K562 (cell line): ENCODE measurements at regions not wholly inside any gene's neighbourhood (a gene's known extent, or its start where the extent isn't known, plus 50 kb on each side); places are given as distances from the start of the nearest gene placed in this dataset.

Source experiments
- ATAC-seq: fragments of 200-7000 bp; cut with Tn5 transposase; 3 replicates; pipeline ENCODE4 v1.9.1; 2020; ENCODE audit warnings: moderate library complexity
- BruUV-seq: library from RNA; stranded (reverse); fragments of 400-500 nt; replicated peaks from 2 replicates; lab custom pipeline; 2021; lab: Mats Ljungman, UMichigan
- CTCF ChIA-PET: fragments of 300-600 bp; formaldehyde crosslinking; extraction: SDS; loops from one replicate; lab custom pipeline; 2021; ENCODE audit warnings: low intra/inter-chr PET ratio; lab: Yijun Ruan, JAX
- POLR2A ChIA-PET: fragments of 300-600, 350-650 bp; sonication (Branson Sonifier 250); formaldehyde crosslinking; extraction: SDS; loops from one replicate; lab custom pipeline; 2021; ENCODE audit warnings: antibody characterized with exemption, inconsistent platforms; lab: Yijun Ruan, JAX
- DNase-seq, 4 experiments: peaks; one replicate each; pipeline versions ENCODE4 v3.0.0 to v3.0.0-alpha.2; 2011 to 2018; ENCODE audit warnings: low spot score in 3 of 4, mixed read lengths in 3 of 4; ENCODE audit errors: extremely low read depth in 1 of 4
- FAIRE-seq: peaks from 2 replicates; lab custom pipeline; 2011; peaks lifted over from hg19 to GRCh38; lab: Jason Lieb, UNC
- H2AFZ ChIP-seq: 2 replicates; pipeline ENCODE4 v1.6.0; 2011; ENCODE audit warnings: low read depth, low read length, control low read depth, inconsistent platforms
- H3K27ac ChIP-seq: fragments of 200-600 bp; 3 replicates; pipeline ENCODE4 v1.8.0; 2011; ENCODE audit warnings: low read depth, mild to moderate bottlenecking, control low read depth, inconsistent platforms, low read length, moderate library complexity, mixed read lengths; ENCODE audit errors: extremely low read depth
- H3K27me3 ChIP-seq, 2 experiments: fragments of 300-600 bp in 1 of 2; 2 replicates in 1 of 2; 3 replicates in 1 of 2; pipeline versions ENCODE4 v1.6.0 to v1.8.0; 2011; ENCODE audit warnings: inconsistent platforms in 2 of 2, low read length in 2 of 2, mild to moderate bottlenecking in 1 of 2, mixed read lengths in 1 of 2, moderate library complexity in 1 of 2; ENCODE audit not compliant: control insufficient read depth in 2 of 2, insufficient read depth in 2 of 2
- H3K36me3 ChIP-seq: fragments of 300-600 bp; 3 replicates; pipeline ENCODE4 v1.8.0; 2011; ENCODE audit warnings: mild to moderate bottlenecking, low read length, inconsistent platforms; ENCODE audit not compliant: control insufficient read depth, insufficient read depth
- H3K4me1 ChIP-seq, 2 experiments: fragments of 200-600 bp in 1 of 2; replicated peaks in 1 of 2; 2 replicates in 1 of 2; 3 replicates in 1 of 2; pipeline versions ENCODE4 v1.5.1 to v1.8.0; 2011; ENCODE audit warnings: inconsistent platforms in 2 of 2, low read length in 2 of 2, mild to moderate bottlenecking in 1 of 2, mixed read lengths in 1 of 2, moderate library complexity in 1 of 2; ENCODE audit not compliant: control insufficient read depth in 2 of 2, insufficient read depth in 2 of 2
- H3K4me2 ChIP-seq: 2 replicates; pipeline ENCODE4 v1.6.1; 2011; ENCODE audit warnings: low read length, control low read depth, inconsistent platforms, mixed read lengths; ENCODE audit not compliant: insufficient read depth
- H3K4me3 ChIP-seq: fragments of 200-600 bp; sonication (generic), shearing (Covaris generic); 2 replicates; pipeline ENCODE4 v1.5.1; 2016; ENCODE audit warnings: control low read depth, inconsistent platforms
- H3K79me2 ChIP-seq: fragments of 200-600 bp; 3 replicates; pipeline ENCODE4 v1.8.0; 2011; ENCODE audit warnings: low read length, inconsistent platforms; ENCODE audit not compliant: control insufficient read depth, insufficient read depth
- H3K9ac ChIP-seq, 2 experiments: 2 replicates each; pipeline versions ENCODE4 v1.6.0 to v1.6.1; 2011; ENCODE audit warnings: low read depth in 2 of 2, low read length in 2 of 2, control low read depth in 1 of 2, inconsistent platforms in 1 of 2, mild to moderate bottlenecking in 1 of 2, mixed read lengths in 1 of 2; ENCODE audit not compliant: insufficient read depth in 1 of 2
- H3K9me1 ChIP-seq: one replicate; pipeline ENCODE4 v1.6.0; 2011; ENCODE audit warnings: inconsistent platforms, mild to moderate bottlenecking, low read length, moderate library complexity; ENCODE audit not compliant: control insufficient read depth, insufficient read depth
- H3K9me3 ChIP-seq: replicated peaks from 2 replicates; pipeline ENCODE4 v1.5.1; 2011; ENCODE audit warnings: low read depth, low read length, inconsistent platforms; ENCODE audit not compliant: control insufficient read depth, insufficient read depth
- H4K20me1 ChIP-seq: replicated peaks from 2 replicates; pipeline ENCODE4 v1.6.1; 2011; ENCODE audit warnings: low read length, inconsistent platforms, mixed read lengths; ENCODE audit not compliant: control insufficient read depth, insufficient read depth
- ATF7 ChIP-seq: fragments of 450-650 bp; IDR thresholded peaks from 2 replicates; pipeline ENCODE4 v1.7.1; 2014; ENCODE audit warnings: mild to moderate bottlenecking, moderate library complexity
- HCFC1 ChIP-seq: IDR thresholded peaks from 2 replicates; pipeline ENCODE4 v1.6.1; 2012; ENCODE audit warnings: low read depth, low read length, improper control_type of control experiment
- HDGF ChIP-seq: fragments of 450-650 bp; IDR thresholded peaks from 2 replicates; pipeline ENCODE4 v1.6.1; 2016
- HEY1 ChIP-seq: fragments of 250-450 bp; sonication (Bioruptor Pico); IDR thresholded peaks from 2 replicates; pipeline ENCODE4 v1.5.0; 2020; ENCODE audit warnings: mild to moderate bottlenecking, moderate library complexity, borderline replicate concordance
- KLF1 ChIP-seq: fragments of 450-650 bp; IDR thresholded peaks from 2 replicates; pipeline ENCODE4 v1.6.1; 2016; ENCODE audit warnings: missing genetic modification characterization, missing compliant biosample characterization
- POLR2B ChIP-seq: fragments of 450-650 bp; IDR thresholded peaks from 2 replicates; pipeline ENCODE4 v1.6.1; 2018; ENCODE audit warnings: low read depth; ENCODE audit not compliant: partially characterized antibody
- PRPF4 ChIP-seq: fragments of 200-400 bp; formaldehyde crosslinking; IDR thresholded peaks from one replicate; pipeline ENCODE4 v1.6.1; 2017; ENCODE audit warnings: low read length, low read depth, mild to moderate bottlenecking; ENCODE audit not compliant: insufficient read depth, poor library complexity, severe bottlenecking
- SMAD4 ChIP-seq: fragments of 250-450 bp; sonication (Bioruptor Pico); conservative IDR thresholded peaks from 2 replicates; pipeline ENCODE4 v1.8.0; 2021; ENCODE audit warnings: inconsistent platforms, mild to moderate bottlenecking, moderate library complexity
- SMARCE1 ChIP-seq: fragments of 450-650 bp; IDR thresholded peaks from 2 replicates; pipeline ENCODE4 v1.7.1; 2016; ENCODE audit warnings: mild to moderate bottlenecking
- TCF7L2 ChIP-seq: fragments of 150-350 bp; IDR thresholded peaks from 2 replicates; pipeline ENCODE4 v1.6.1; 2016; ENCODE audit warnings: low read depth, mild to moderate bottlenecking, low read length, moderate library complexity
- TOE1 ChIP-seq, 2 experiments: fragments of 450-650 bp in 1 of 2; sonication (generic) in 1 of 2; formaldehyde crosslinking in 1 of 2; IDR thresholded peaks; 2 replicates each; pipeline versions ENCODE4 v1.7.1 to v1.8.0; 2016 to 2022; ENCODE audit warnings: borderline replicate concordance in 2 of 2, mild to moderate bottlenecking in 2 of 2, antibody characterized with exemption in 1 of 2, inconsistent platforms in 1 of 2, low read depth in 1 of 2, missing genetic modification reagents in 1 of 2, moderate library complexity in 1 of 2
- ZBTB8A ChIP-seq: fragments of 450-650 bp; IDR thresholded peaks from 2 replicates; pipeline ENCODE4 v1.6.1; 2018; ENCODE audit warnings: mild to moderate bottlenecking, moderate library complexity; ENCODE audit not compliant: partially characterized antibody
- ZNF146 ChIP-seq: IDR thresholded peaks from one replicate; pipeline ENCODE4 v1.6.1; 2018; ENCODE audit warnings: missing compliant biosample characterization; ENCODE audit not compliant: unreplicated experiment
- ZNF316 ChIP-seq: fragments of 450-650 bp; IDR thresholded peaks from 2 replicates; pipeline ENCODE4 v1.6.1; 2016
- ZNF561 ChIP-seq: fragments of 450-650 bp; formaldehyde crosslinking; conservative IDR thresholded peaks from 2 replicates; pipeline ENCODE4 v1.4.0; 2020; ENCODE audit warnings: mild to moderate bottlenecking, moderate library complexity
- ZNF764 ChIP-seq: fragments of 250-450 bp; sonication (Bioruptor Pico); IDR thresholded peaks from 2 replicates; pipeline ENCODE4 v1.4.0; 2020; ENCODE audit warnings: low read depth, mild to moderate bottlenecking, moderate library complexity
- WGBS: fragments of 100-300 bp; shearing (Covaris generic); methylation state at CpG from one replicate; pipeline ENCODE4 v1.1.6; 2016; ENCODE audit warnings: low coverage, mixed read lengths; ENCODE audit not compliant: insufficient coverage; ENCODE audit errors: missing lambda C conversion rate; 5-methylcytosine and 5-hydroxymethylcytosine counted together
- in situ Hi-C: fragments of 300-500 bp; cut with MboI; formaldehyde crosslinking; loops from 4 replicates; pipeline ENCODE4 v1.15.0; 2018; ENCODE audit warnings: inconsistent platforms, mixed read lengths
- intact Hi-C: fragments of 100-400 bp; cut with micrococcal nuclease; formaldehyde crosslinking; loops from 2 replicates; pipeline ENCODE4 v1.14.2; 2022
- TF ChIP-seq, protein P1 (sequence below), 2 experiments: fragments of 150-350 bp in 1 of 2; IDR thresholded peaks; 2 replicates each; pipeline ENCODE4 v1.6.1; 2012 to 2016; ENCODE audit warnings: low read depth in 2 of 2, low read length in 2 of 2, mild to moderate bottlenecking in 1 of 2, moderate library complexity in 1 of 2
- TF ChIP-seq, protein P2 (sequence below): fragments of 450-650 bp; formaldehyde crosslinking; IDR thresholded peaks from 2 replicates; pipeline ENCODE4 v1.4.0; 2020; ENCODE audit warnings: mild to moderate bottlenecking, mixed read lengths
- TF ChIP-seq, protein P3 (sequence below): sonication (generic); formaldehyde crosslinking; IDR thresholded peaks from 2 replicates; pipeline ENCODE4 v1.8.0; 2022; ENCODE audit warnings: mild to moderate bottlenecking, missing genetic modification reagents

DNA sequence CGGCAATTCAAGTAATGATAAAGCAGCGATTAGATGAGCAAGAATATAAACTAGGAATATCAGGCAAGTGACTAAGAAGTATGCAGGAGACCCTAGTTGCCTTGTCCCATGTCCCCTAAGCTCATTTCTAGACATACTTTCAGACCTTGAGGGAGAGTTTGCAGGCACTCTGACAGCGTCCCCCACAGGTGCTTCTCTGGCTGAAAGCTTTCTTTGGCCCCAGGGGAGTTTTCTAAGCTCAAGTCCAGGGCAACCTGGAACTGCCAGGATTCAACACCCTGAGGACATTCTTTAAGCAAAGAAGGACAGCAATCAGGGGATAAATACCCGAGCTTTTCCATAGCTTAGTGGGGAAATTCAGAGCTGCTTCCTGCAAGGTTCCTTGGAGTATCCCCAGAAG, 308.1 kb upstream of the CHST9 start:
- H3K4me2 ChIP-seq = no peak overlapping the region
- ChIA-PET CTCF (no interaction called here), POLR2A (no interaction called here)
- no peaks in the 10 kb centered on the region for H3K9me3 ChIP-seq
- no peak overlapping the region for H2AFZ ChIP-seq
- H3K9ac ChIP-seq = no peak overlapping the region
- 0% methylated on average over 4 of the region's 4 CpGs for WGBS
- TF ChIP-seq ZNF561 (CRISPR knock-in tag) (no peak), HEY1 (CRISPR knock-in tag) (no peak), ZNF316 (no peak), ATF7 (no peak), HCFC1 (no peak), TCF7L2 (no peak), SMAD4 (CRISPR knock-in tag) (no peak), HDGF (no peak), ZNF146 (CRISPR knock-in tag) (no peak), POLR2B (no peak), PRPF4 (no peak), TOE1 (IDR thresholded peaks at IDR 0.05; ENCODE audit: borderline replicate concordance) (no peak), TOE1 (CRISPR knock-in tag; IDR thresholded peaks at IDR 0.05; ENCODE audit: borderline replicate concordance, low read depth) (no peak), ZNF764 (CRISPR knock-in tag) (no peak), ZBTB8A (no peak), SMARCE1 (no peak), KLF1 (no peak)
- TF ChIP-seq, protein P1, sequence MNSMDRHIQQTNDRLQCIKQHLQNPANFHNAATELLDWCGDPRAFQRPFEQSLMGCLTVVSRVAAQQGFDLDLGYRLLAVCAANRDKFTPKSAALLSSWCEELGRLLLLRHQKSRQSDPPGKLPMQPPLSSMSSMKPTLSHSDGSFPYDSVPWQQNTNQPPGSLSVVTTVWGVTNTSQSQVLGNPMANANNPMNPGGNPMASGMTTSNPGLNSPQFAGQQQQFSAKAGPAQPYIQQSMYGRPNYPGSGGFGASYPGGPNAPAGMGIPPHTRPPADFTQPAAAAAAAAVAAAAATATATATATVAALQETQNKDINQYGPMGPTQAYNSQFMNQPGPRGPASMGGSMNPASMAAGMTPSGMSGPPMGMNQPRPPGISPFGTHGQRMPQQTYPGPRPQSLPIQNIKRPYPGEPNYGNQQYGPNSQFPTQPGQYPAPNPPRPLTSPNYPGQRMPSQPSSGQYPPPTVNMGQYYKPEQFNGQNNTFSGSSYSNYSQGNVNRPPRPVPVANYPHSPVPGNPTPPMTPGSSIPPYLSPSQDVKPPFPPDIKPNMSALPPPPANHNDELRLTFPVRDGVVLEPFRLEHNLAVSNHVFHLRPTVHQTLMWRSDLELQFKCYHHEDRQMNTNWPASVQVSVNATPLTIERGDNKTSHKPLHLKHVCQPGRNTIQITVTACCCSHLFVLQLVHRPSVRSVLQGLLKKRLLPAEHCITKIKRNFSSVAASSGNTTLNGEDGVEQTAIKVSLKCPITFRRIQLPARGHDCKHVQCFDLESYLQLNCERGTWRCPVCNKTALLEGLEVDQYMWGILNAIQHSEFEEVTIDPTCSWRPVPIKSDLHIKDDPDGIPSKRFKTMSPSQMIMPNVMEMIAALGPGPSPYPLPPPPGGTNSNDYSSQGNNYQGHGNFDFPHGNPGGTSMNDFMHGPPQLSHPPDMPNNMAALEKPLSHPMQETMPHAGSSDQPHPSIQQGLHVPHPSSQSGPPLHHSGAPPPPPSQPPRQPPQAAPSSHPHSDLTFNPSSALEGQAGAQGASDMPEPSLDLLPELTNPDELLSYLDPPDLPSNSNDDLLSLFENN (IDR thresholded peaks at IDR 0.05; ENCODE audit: low read depth in 2 of 2, low read length in 2 of 2) = no peak
- TF ChIP-seq, protein P2, sequence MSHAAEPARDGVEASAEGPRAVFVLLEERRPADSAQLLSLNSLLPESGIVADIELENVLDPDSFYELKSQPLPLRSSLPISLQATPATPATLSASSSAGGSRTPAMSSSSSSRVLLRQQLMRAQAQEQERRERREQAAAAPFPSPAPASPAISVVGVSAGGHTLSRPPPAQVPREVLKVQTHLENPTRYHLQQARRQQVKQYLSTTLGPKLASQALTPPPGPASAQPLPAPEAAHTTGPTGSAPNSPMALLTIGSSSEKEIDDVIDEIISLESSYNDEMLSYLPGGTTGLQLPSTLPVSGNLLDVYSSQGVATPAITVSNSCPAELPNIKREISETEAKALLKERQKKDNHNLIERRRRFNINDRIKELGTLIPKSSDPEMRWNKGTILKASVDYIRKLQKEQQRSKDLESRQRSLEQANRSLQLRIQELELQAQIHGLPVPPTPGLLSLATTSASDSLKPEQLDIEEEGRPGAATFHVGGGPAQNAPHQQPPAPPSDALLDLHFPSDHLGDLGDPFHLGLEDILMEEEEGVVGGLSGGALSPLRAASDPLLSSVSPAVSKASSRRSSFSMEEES = no peak
- TF ChIP-seq, protein P3, sequence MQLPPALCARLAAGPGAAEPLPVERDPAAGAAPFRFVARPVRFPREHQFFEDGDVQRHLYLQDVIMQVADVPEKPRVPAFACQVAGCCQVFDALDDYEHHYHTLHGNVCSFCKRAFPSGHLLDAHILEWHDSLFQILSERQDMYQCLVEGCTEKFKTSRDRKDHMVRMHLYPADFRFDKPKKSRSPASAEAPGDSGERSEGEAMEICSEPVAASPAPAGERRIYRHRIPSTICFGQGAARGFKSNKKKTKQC (CRISPR knock-in tag) = no peak
- H3K4me1 ChIP-seq = no peaks in the 10 kb centered on the region
- BruUV-seq = no TSS peak
- no peaks in the 10 kb centered on the region for H3K27me3 ChIP-seq
- no peaks in the 10 kb centered on the region for H3K9me1 ChIP-seq
- no peak for ATAC-seq
- no peak for FAIRE-seq
- intact Hi-C loops (no loop called here), in situ Hi-C loops (no loop called here)
- no peak overlapping the region for H3K27ac ChIP-seq
- no peaks in the 10 kb centered on the region for H4K20me1 ChIP-seq
- no peak for DNase-seq
- H3K4me3 ChIP-seq = no peak overlapping the region
- no peaks in the 10 kb centered on the region for H3K36me3 ChIP-seq
- no peaks in the 10 kb centered on the region for H3K79me2 ChIP-seq
